Astrocyte (in vitro differentiated cells and primary cell): ENCODE measurements at regions not wholly inside any gene's neighbourhood (a gene's known extent, or its start where the extent isn't known, plus 50 kb on each side); places are given as distances from the start of the nearest gene placed in this dataset.

Source experiments
- EZH2 ChIP-seq: IDR thresholded peaks from 2 replicates; pipeline ENCODE4 v1.6.1; 2012; ENCODE audit warnings: mild to moderate bottlenecking, low read length, inconsistent platforms; ENCODE audit not compliant: insufficient read depth
- TF ChIP-seq, protein P1 (sequence below): IDR thresholded peaks from 2 replicates; pipeline ENCODE4 v1.5.1; 2011; ENCODE audit warnings: low read depth, mild to moderate bottlenecking, inconsistent platforms, low read length, moderate library complexity; ENCODE audit not compliant: insufficient read depth

DNA sequence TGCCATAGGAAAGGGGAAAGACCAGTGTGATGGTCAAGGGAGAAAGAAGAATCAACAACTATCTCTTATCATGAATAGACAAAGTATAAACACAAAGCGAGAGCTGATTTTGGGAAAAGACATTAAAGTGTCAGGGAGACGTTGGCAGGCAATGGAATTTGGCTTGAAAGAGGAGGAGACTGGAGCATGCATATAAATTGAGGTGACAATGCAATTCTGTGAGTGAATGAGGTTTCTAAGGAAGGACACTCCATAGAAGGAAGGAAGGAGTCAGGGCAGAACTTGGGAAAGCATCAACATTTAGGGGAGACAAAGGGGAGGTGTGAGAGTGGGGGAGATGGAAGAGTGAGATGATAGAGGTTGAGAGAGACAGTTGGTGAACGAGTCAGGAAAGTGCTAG lies 543.0 kb upstream of the TBL1XR1 start:
- TF ChIP-seq, protein P1, sequence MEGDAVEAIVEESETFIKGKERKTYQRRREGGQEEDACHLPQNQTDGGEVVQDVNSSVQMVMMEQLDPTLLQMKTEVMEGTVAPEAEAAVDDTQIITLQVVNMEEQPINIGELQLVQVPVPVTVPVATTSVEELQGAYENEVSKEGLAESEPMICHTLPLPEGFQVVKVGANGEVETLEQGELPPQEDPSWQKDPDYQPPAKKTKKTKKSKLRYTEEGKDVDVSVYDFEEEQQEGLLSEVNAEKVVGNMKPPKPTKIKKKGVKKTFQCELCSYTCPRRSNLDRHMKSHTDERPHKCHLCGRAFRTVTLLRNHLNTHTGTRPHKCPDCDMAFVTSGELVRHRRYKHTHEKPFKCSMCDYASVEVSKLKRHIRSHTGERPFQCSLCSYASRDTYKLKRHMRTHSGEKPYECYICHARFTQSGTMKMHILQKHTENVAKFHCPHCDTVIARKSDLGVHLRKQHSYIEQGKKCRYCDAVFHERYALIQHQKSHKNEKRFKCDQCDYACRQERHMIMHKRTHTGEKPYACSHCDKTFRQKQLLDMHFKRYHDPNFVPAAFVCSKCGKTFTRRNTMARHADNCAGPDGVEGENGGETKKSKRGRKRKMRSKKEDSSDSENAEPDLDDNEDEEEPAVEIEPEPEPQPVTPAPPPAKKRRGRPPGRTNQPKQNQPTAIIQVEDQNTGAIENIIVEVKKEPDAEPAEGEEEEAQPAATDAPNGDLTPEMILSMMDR = no peak
- TF ChIP-seq EZH2 = no peak
